ENCODE measurements at regions not wholly inside any gene's neighbourhood (a gene's known extent, or its start where the extent isn't known, plus 50 kb on each side); places are given as distances from the start of the nearest gene placed in this dataset.
"Not testable (repeated sequence)": the region's sequence is repeated elsewhere in the genome, so short reads cannot be mapped to it uniquely, and the experiment has no call there.

DNA sequence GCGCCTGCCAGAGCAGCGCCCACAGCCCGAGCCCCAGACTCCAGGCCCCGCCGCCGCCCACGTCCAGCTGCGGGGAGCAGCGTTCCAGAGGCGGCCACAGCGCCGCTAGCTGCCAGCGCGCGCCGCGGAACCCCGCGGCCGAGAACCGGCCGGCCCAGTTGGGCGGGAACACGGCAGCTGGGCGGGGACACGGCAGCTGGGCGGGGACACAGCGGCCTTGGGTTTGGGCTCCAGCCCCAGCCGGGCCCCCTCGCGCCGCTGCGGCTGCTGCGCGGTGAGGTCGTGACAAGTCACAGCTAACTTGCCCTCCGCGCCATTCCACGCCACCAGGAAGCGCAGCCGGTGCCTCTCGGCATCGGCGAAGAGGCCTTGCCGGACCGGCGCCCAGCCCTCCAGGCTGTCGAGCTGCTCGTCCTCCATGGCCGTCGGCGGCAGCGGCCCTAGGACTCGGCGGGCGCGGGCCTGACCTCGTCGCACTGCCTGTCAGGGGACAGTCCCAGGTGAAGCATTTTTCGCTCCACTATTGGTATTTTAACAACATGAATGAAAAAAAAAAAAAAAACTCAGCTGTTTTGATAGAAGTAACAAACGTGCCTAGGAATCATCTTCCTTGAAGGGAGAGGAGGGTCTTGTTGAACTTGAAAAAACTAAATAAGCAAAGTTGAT, 56.6 kb upstream of the GOLGA8N start:
- peak; percentile 43 for DNase-seq (ENCODE audit: low read depth)

DNA sequence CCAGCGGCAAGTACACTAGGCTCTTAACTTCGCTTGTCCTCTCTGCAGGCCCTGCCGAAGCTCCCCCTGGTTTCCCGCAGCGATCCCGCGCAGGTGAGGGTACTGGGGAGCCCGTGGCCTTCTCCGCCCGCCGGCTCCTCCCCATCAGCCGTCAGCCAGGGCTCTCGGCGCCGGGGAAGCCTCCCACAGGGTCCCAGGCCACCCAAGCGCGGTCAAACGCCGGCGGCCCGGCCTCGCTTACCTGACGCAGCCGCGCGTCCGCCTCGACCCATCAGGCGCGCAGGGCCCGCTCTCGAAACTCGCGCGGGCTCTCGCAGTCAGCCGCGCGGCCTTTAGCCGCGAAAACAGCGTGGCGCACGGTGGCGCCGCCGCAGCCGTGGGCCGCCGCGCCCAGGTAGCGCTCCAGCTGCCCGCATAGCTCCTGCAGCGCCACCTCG, 57.2 kb upstream of the GOLGA8N start:
- not testable (repeated sequence) for DNase-seq (ENCODE audit: low read depth)

DNA sequence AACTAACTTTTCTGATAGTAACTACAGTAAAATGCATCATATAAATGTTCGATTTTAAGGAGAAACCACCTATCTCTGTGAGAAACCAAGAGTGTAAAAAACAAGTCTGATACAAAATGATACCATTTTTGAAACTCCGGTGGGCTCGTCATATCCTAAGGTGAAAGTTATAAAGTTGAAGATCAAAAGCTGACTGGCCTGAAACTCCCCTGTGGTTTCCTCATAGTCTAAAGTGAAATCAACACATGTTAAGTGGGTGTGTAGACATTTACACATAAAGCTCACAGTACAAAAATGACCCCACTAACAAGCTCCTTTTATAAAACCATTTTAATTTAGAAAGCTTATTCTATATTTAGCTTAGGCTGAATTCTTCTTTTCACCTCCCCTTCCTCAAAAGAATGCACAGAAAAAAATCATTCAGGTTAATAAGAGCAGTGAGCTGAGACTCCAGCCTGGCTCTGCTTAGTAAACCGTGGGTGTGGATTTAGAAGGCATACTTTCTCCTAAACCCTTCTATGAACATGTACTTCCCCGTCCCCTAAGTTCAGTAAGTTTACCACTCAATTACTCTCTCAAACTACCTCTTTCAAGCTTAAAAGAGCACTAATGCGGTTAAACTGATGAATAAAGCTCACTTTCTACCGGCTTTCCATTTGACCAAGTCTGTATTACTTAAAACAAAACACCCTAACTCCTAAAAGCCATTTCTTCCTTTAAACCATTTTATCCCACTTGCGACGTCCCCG, 57.9 kb upstream of the GOLGA8N start:
- not testable (repeated sequence) for DNase-seq (ENCODE audit: low read depth)

DNA sequence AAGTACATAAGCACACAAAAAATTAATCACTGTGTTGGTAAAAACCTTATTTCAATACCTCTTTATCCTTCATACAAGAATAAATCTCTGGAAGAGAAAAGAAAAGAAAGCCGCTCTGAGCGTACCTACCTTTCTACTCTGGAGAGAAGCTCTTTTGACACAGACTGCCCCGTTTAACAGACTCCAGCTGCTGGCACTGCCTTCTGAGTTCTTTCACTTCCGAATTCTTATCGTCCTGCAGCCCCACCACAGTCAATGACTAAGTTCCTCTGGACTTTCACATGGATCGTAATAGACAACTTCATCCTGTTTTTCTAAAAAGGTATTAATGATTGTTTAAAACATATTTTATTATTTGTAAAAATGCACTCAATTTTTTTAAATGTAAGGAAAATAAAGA, 67.5 kb upstream of the GOLGA8O start:
- DNase-seq (ENCODE audit: low read depth), result not testable (repeated sequence)

DNA sequence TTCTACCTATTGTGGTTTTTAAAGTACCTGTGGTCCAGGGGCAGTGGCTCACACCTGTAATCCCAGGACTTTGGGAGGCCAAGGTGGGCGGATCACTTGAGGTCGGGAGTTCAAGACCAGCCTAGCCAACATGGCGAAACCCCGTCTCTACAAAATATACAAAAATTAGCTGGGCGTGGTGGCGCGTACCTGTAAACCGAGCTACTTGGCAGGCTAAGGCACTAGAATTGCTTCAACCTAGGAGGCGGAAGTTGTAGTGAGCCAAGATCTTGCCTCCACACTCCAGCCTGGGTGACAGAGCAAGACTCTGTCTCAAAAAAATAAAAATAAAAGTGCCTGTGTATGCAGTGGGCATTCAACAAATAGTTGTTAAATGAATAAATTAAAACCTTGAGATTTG, 67.0 kb upstream of the GOLGA8O start:
- DNase-seq (ENCODE audit: low read depth), result not testable (repeated sequence)

DNA sequence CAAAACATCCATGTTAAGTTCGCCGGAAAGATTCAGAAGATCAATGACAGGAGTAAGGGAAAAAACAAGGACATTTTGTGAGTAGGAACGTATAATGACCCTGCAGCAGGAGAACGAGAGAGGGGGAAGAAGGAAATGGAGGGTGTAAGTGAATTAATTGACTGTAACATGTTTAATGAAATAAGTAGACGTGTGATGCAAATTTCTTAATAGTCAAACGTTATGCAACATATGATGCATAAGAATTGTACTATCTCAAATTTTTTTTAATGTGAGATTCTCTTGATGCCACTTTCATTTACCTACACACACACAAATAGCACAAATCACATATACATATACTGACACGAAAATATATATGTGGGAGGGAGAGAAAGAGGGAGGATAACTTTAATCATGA, 63.5 kb upstream of the GOLGA8O start:
- DNase-seq (ENCODE audit: low read depth), result not testable (repeated sequence)

DNA sequence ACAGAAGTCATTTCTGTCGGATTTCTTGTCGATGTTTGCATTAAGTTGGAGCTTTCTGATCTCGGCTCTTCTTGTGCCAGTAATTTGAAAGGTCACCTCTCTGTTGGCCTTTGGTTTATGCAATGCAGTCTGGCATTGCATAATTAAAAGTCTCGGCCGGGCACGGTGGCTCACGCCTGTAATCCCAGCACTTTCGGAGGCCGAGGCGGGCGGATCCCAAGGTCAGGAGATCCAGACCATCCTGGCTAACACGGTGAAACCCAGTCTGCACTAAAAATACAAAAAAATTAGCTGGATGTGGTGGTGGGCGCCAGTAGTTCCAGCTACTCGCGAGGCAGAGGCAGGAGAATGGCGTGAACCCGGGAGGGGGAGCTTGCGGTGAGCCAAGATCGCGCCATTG, 62.6 kb upstream of the GOLGA8O start:
- not testable (repeated sequence) for DNase-seq (ENCODE audit: low read depth)

DNA sequence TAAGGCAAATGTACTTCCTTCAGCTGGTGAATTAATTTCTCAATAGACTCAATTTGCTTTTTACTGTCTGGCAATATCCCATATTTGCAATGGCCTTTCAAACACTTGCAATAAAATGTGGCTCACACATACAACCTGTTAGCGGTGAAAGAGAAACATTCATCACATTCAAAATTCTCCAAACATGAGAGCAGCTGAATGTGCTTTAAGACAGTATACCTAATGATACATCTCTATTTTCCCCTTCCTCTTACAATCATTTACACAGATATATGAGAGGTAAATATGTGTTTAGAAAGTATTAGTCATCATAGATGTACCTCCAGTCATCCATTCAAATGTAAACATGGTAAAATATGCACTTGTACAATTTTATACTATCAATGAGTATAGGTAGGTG, 61.5 kb upstream of the GOLGA8O start:
- DNase-seq (ENCODE audit: low read depth), result not testable (repeated sequence)

DNA sequence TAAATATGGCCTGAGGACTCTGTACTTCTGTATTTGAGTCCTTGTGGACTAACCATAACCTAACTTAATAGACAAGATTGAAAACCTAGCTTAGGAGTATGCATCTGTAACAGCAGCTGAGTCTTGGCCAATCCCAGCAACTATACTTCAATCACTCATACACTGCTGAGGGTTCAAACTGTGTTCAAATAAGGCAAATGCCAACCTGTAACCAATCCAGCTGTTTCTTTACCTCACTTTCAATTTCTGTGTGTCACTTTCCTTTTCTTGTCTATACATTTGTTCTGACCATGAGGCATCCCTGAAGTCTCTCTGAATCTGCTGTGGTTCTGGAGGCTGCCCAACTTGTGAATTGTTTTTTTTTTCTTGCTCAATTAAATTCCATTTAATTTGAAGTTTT, 57.9 kb upstream of the GOLGA8O start:
- not testable (repeated sequence) for DNase-seq (ENCODE audit: low read depth)

DNA sequence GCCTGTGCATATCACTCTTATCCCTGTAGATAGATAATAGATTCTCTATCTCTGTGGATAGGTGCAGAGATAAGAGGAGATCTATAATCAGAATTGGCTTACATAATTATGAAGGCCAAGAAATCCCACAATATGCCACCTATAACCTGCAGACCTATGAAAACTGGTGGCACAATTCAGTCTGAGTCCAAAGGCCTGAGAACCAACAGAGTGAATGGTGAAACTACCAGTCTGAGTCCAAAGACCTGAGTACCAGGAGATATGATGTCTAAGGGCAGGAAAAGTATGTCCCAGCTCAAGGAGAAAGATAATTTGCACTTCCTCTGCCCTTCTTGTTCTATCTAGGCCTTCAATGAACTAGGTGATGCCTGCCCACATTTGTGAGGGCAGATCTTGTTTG, 54.6 kb upstream of the GOLGA8O start:
- not testable (repeated sequence) for DNase-seq (ENCODE audit: low read depth)

DNA sequence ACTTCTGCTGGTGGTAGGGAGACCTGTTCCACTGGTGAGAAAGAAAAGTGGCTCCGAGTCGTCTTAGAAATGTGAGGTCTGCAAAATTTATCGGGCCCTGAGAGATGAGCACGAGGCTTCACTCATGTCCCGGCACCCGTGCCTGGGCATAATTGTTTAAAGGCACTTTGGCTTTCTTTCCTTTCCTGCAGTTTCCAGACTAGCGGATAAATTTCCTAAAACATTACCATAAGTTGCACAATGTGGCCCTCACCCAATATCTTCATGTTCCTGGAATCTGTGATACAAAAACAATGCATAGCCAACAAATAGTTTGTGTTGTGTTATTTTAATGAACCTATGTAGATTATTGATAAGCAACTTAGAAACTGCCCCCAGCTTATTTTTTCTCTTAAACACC, 52.6 kb upstream of the GOLGA8O start:
- not testable (repeated sequence) for DNase-seq (ENCODE audit: low read depth)

DNA sequence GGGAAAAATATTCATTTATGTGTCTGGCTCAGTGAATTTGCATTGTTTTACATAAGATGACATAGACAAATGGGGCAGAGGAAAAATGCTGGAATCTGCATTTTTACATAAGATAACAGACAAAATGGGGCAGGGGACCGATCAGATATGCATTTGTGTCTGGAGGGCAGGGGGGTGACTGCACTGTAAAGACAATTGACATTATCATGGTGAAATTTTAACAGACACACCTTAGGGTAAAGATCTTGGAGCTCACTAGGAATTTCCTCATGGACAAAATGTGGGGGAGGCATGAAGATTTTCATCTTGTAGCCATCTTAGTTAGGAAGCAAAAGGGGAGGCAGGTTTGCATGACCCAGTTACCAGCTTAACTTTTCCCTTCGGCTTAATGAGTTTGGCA, 51.4 kb upstream of the GOLGA8O start:
- not testable (repeated sequence) for DNase-seq (ENCODE audit: low read depth)

DNA sequence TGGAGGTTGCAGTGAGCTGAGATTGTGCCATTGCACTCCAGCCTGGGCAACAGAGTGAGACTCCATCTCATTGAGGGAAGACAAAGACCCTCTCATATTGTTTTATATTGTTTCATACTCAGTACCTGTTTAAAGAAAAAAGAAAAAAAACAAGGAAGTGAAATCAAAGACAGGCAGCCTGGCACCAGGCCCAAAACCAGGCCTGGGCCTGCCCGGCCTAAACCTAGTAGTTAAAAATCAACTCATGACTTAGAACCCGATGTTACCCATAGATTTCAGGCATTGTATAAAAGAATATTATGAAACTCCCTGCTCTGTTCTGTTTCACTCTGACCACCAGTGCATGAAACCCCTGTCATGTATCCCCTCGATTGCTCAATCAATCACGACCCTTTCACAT, 50.2 kb upstream of the GOLGA8O start:
- DNase-seq (ENCODE audit: low read depth), result not testable (repeated sequence)
